CD14-positive monocyte (primary cell): ENCODE measurements at regions not wholly inside any gene's neighbourhood (a gene's known extent, or its start where the extent isn't known, plus 50 kb on each side); places are given as distances from the start of the nearest gene placed in this dataset.

Source experiments
- DNase-seq, 3 donors: peaks; one replicate each; pipeline ENCODE4 v3.0.0-alpha.2; 2011 to 2022
- H2AFZ ChIP-seq: 2 replicates; pipeline ENCODE4 v1.6.0; 2012; ENCODE audit warnings: mild to moderate bottlenecking, low read depth, low read length, inconsistent platforms; ENCODE audit not compliant: insufficient read depth, poor library complexity, severe bottlenecking
- H3K27ac ChIP-seq, 2 donors: 1 replicate in 1 of 2; 2 replicates in 1 of 2; pipeline ENCODE4 v1.5.1; 2012 to 2013; ENCODE audit warnings: low read length in 2 of 2, control low read depth in 1 of 2, inconsistent platforms in 1 of 2, low read depth in 1 of 2, mild to moderate bottlenecking in 1 of 2
- H3K27me3 ChIP-seq, 2 donors: one replicate each; pipeline versions ENCODE4 v1.6.0 to v1.6.1; 2011 to 2013; ENCODE audit warnings: low read length in 2 of 2; ENCODE audit not compliant: control insufficient read depth in 2 of 2, insufficient read depth in 2 of 2
- H3K36me3 ChIP-seq, 2 donors: replicated peaks in 1 of 2; 1 replicate in 1 of 2; 2 replicates in 1 of 2; pipeline versions ENCODE4 v1.5.1 to v1.6.1; 2012 to 2013; ENCODE audit warnings: low read length in 2 of 2, control low read depth in 1 of 2, inconsistent platforms in 1 of 2, mild to moderate bottlenecking in 1 of 2; ENCODE audit not compliant: insufficient read depth in 2 of 2, control insufficient read depth in 1 of 2
- H3K4me1 ChIP-seq, 2 donors: 1 replicate in 1 of 2; 2 replicates in 1 of 2; pipeline versions ENCODE4 v1.5.1 to v1.6.1; 2012 to 2013; ENCODE audit warnings: low read length in 2 of 2, control low read depth in 1 of 2, inconsistent platforms in 1 of 2, mild to moderate bottlenecking in 1 of 2, moderate library complexity in 1 of 2; ENCODE audit not compliant: insufficient read depth in 2 of 2, control insufficient read depth in 1 of 2
- H3K4me2 ChIP-seq: replicated peaks from 2 replicates; pipeline ENCODE3; 2012; ENCODE audit warnings: low read length, moderate library complexity, mild to moderate bottlenecking; ENCODE audit not compliant: poor library complexity, severe bottlenecking; ENCODE audit errors: extremely low read depth
- H3K4me3 ChIP-seq, 3 experiments: fragments of 200-600 bp in 1 of 3; sonication (generic) in 1 of 3; replicated peaks in 1 of 3; 1 replicate in 2 of 3; 2 replicates in 1 of 3; pipeline ENCODE4 v1.5.1; 2011 to 2013; ENCODE audit warnings: low read length in 3 of 3, mild to moderate bottlenecking in 3 of 3, control low read depth in 2 of 3, low read depth in 2 of 3, inconsistent platforms in 1 of 3, moderate library complexity in 1 of 3
- H3K79me2 ChIP-seq: 2 replicates; pipeline ENCODE4 v1.6.0; 2012; ENCODE audit warnings: mild to moderate bottlenecking, control low read depth, inconsistent platforms, low read length, moderate library complexity; ENCODE audit not compliant: insufficient read depth
- H3K9ac ChIP-seq: 2 replicates; pipeline ENCODE4 v1.6.0; 2017; ENCODE audit warnings: low read length, mild to moderate bottlenecking; ENCODE audit not compliant: insufficient read depth, poor library complexity, severe bottlenecking
- H3K9me3 ChIP-seq, 2 donors: replicated peaks in 1 of 2; 1 replicate in 1 of 2; 2 replicates in 1 of 2; pipeline versions ENCODE4 v1.5.1 to v1.6.1; 2012 to 2013; ENCODE audit warnings: low read length in 2 of 2, control low read depth in 1 of 2; ENCODE audit not compliant: control insufficient read depth in 1 of 2, insufficient read depth in 1 of 2
- H4K20me1 ChIP-seq: 2 replicates; pipeline ENCODE4 v1.6.0; 2012; ENCODE audit warnings: mild to moderate bottlenecking, low read length, control low read depth, moderate library complexity; ENCODE audit not compliant: insufficient read depth
- H3K27ac Mint-ChIP-seq, 7 donors: one replicate each; pipeline ENCODE4 v1.8.0; 2020; ENCODE audit warnings: mild to moderate bottlenecking in 7 of 7, mixed read lengths in 7 of 7, moderate library complexity in 6 of 7, inconsistent platforms in 2 of 7
- H3K27me3 Mint-ChIP-seq, 3 donors: one replicate each; pipeline ENCODE4 v1.8.0; 2021 to 2022; ENCODE audit warnings: low read depth in 3 of 3, mild to moderate bottlenecking in 3 of 3, mixed read lengths in 3 of 3, moderate library complexity in 3 of 3, inconsistent platforms in 1 of 3
- H3K36me3 Mint-ChIP-seq, 2 donors: one replicate each; pipeline ENCODE4 v1.8.0; 2020; ENCODE audit warnings: mixed read lengths in 2 of 2, inconsistent platforms in 1 of 2, mild to moderate bottlenecking in 1 of 2
- H3K4me1 Mint-ChIP-seq: one replicate; pipeline ENCODE4 v1.8.0; 2020; ENCODE audit warnings: mild to moderate bottlenecking, mixed read lengths
- H3K4me3 Mint-ChIP-seq, 2 donors: one replicate each; pipeline ENCODE4 v1.8.0; 2020; ENCODE audit warnings: mild to moderate bottlenecking in 2 of 2, mixed read lengths in 2 of 2, moderate library complexity in 1 of 2
- H3K9me3 Mint-ChIP-seq, 7 donors: one replicate each; pipeline ENCODE4 v1.8.0; 2020 to 2022; ENCODE audit warnings: mixed read lengths in 7 of 7, mild to moderate bottlenecking in 6 of 7, moderate library complexity in 6 of 7, inconsistent platforms in 2 of 7
- CTCF ChIP-seq: fragments of 200-600 bp; IDR thresholded peaks from one replicate; pipeline ENCODE4 v1.8.0; 2022; ENCODE audit warnings: antibody characterized with exemption, mild to moderate bottlenecking
- WGBS: methylation state at CpG from one replicate; pipeline ENCODE4 v1.1.5; 2013; ENCODE audit warnings: missing lambda C conversion rate; ENCODE audit not compliant: insufficient coverage; 5-methylcytosine and 5-hydroxymethylcytosine counted together
- intact Hi-C, 2 donors: fragments of 100-400 bp; cut with micrococcal nuclease; formaldehyde crosslinking; loops; one replicate each; pipeline versions ENCODE4 v1.15.0 to v1.15.1; 2023

GRCh38 chr4:170667814-170668213, 578.1 kb upstream of the AADAT start:
- no peaks in the 10 kb centered on the region for H3K4me1 ChIP-seq
- Mint-ChIP-seq H3K27me3 (no peaks in the 10 kb centered on the region), H3K4me3 (no peak overlapping the region), H3K4me1 (no peaks in the 10 kb centered on the region), H3K27ac (no peak overlapping the region), H3K9me3 (peaks cover 0 to 3% (median 0%) of the 10 kb centered on the region in 7 donors), H3K36me3 (no peaks in the 10 kb centered on the region)
- H3K4me2 ChIP-seq: no peak overlapping the region
- intact Hi-C loops: no loop called here
- no peaks in the 10 kb centered on the region for H3K27me3 ChIP-seq
- no peak overlapping the region for H3K27ac ChIP-seq
- no peaks in the 10 kb centered on the region for H3K79me2 ChIP-seq
- H4K20me1 ChIP-seq: no peaks in the 10 kb centered on the region
- no peak overlapping the region for H2AFZ ChIP-seq
- H3K9ac ChIP-seq: no peak overlapping the region
- H3K4me3 ChIP-seq: no peak overlapping the region
- no peak for DNase-seq
- WGBS: no CpG with 5 or more reads among the region's 4 CpGs
- no peaks in the 10 kb centered on the region for H3K9me3 ChIP-seq
- no peaks in the 10 kb centered on the region for H3K36me3 ChIP-seq
- no peak for TF ChIP-seq CTCF

- DNase-seq: no peak
- no peak for TF ChIP-seq CTCF
- no peak overlapping the region for H3K4me3 ChIP-seq
- intact Hi-C loops: no loop called here
- no peak overlapping the region for H3K4me2 ChIP-seq
- H3K36me3 ChIP-seq: no peaks in the 10 kb centered on the region
- H3K4me1 ChIP-seq: no peaks in the 10 kb centered on the region
- no peaks in the 10 kb centered on the region for H3K9me3 ChIP-seq
- H4K20me1 ChIP-seq: no peaks in the 10 kb centered on the region
- WGBS: 80% methylated on average over 1 of the region's 2 CpGs
- Mint-ChIP-seq H3K4me1 (no peaks in the 10 kb centered on the region), H3K27me3 (no peaks in the 10 kb centered on the region), H3K4me3 (no peak overlapping the region), H3K27ac (no peak overlapping the region), H3K36me3 (no peaks in the 10 kb centered on the region), H3K9me3 (peaks cover 0 to 3% (median 0%) of the 10 kb centered on the region in 7 donors)
- H2AFZ ChIP-seq: no peak overlapping the region
- no peak overlapping the region for H3K9ac ChIP-seq
- H3K79me2 ChIP-seq: no peaks in the 10 kb centered on the region
- no peaks in the 10 kb centered on the region for H3K27me3 ChIP-seq
- no peak overlapping the region for H3K27ac ChIP-seq
Measured at GRCh38 chr4:170666909-170667308, 577.2 kb upstream of the AADAT start.
